GM12801 (cell line): ENCODE measurements at regions not wholly inside any gene's neighbourhood (a gene's known extent, or its start where the extent isn't known, plus 50 kb on each side); places are given as distances from the start of the nearest gene placed in this dataset.

ENCODE experiments used
- CTCF ChIP-seq: IDR thresholded peaks from one replicate; pipeline ENCODE4 v1.5.1; 2011; ENCODE audit warnings: control low read depth; ENCODE audit not compliant: insufficient read length; ENCODE audit errors: extremely low read depth

GRCh38 chr14:65962952-65963351 lies 523.2 kb upstream of the CCDC196 start:
- no peak for TF ChIP-seq CTCF

GRCh38 chr14:65964366-65964765 lies 521.8 kb upstream of the CCDC196 start:
- TF ChIP-seq CTCF = no peak

GRCh38 chr14:65966188-65966587 lies 520.0 kb upstream of the CCDC196 start:
- no peak for TF ChIP-seq CTCF

GRCh38 chr14:65972346-65972870 lies 513.8 kb upstream of the CCDC196 start:
- no peak for TF ChIP-seq CTCF

GRCh38 chr14:65972891-65973290 lies 513.3 kb upstream of the CCDC196 start:
- no peak for TF ChIP-seq CTCF

- TF ChIP-seq CTCF = no peak
Measured at GRCh38 chr14:65975865-65976264, 510.3 kb upstream of the CCDC196 start.

GRCh38 chr14:65976761-65977404 lies 509.3 kb upstream of the CCDC196 start:
- TF ChIP-seq CTCF = no peak
